Stimulated activated naive CD8-positive, alpha-beta T cell treated with anti-CD3 and anti-CD28 coated beads, Interleukin-15, Interleukin-2, amounts not matched to agents 100 ng/mL and 50 ng/mL, for 24 hours (primary cell): ENCODE measurements at regions not wholly inside any gene's neighbourhood (a gene's known extent, or its start where the extent isn't known, plus 50 kb on each side); places are given as distances from the start of the nearest gene placed in this dataset.
"Not testable (repeated sequence)": the region's sequence is repeated elsewhere in the genome, so short reads cannot be mapped to it uniquely, and the experiment has no call there.

Experiments used
- H3K27ac Mint-ChIP-seq: one replicate; pipeline ENCODE4 v1.8.0; 2021; ENCODE audit warnings: mild to moderate bottlenecking, mixed read lengths
- H3K27me3 Mint-ChIP-seq: one replicate; pipeline ENCODE4 v1.8.0; 2021; ENCODE audit warnings: mixed read lengths
- H3K36me3 Mint-ChIP-seq: one replicate; pipeline ENCODE4 v1.8.0; 2021; ENCODE audit warnings: low read depth, mixed read lengths
- H3K4me1 Mint-ChIP-seq: one replicate; pipeline ENCODE4 v1.8.0; 2021; ENCODE audit warnings: low read depth, mixed read lengths
- H3K4me3 Mint-ChIP-seq: one replicate; pipeline ENCODE4 v1.8.0; 2021; ENCODE audit warnings: mild to moderate bottlenecking, mixed read lengths
- H3K9me3 Mint-ChIP-seq: one replicate; pipeline ENCODE4 v1.8.0; 2021; ENCODE audit warnings: mixed read lengths

- not testable (repeated sequence) for H3K4me1 Mint-ChIP-seq, H3K4me3 Mint-ChIP-seq, H3K27me3 Mint-ChIP-seq, H3K27ac Mint-ChIP-seq
- peaks cover 16% of the 10 kb centered on the region for H3K36me3 Mint-ChIP-seq
- peaks cover 12% of the 10 kb centered on the region for H3K9me3 Mint-ChIP-seq
Observed at GRCh38 chr16:29210299-29211150, 196.0 kb downstream of the NPIPB11 start.

- not testable (repeated sequence) for H3K27me3 Mint-ChIP-seq, H3K4me1 Mint-ChIP-seq, H3K27ac Mint-ChIP-seq, H3K4me3 Mint-ChIP-seq
- Mint-ChIP-seq H3K9me3 (peaks cover 13% of the 10 kb centered on the region), H3K36me3 (peaks cover 25% of the 10 kb centered on the region)
Observed at GRCh38 chr16:29206120-29206519, 200.4 kb downstream of the NPIPB11 start.

GRCh38 chr16:29205151-29205550, 201.4 kb downstream of the NPIPB11 start:
- Mint-ChIP-seq H3K9me3 (peaks cover 13% of the 10 kb centered on the region), H3K36me3 (peaks cover 19% of the 10 kb centered on the region)
- not testable (repeated sequence) for H3K4me3 Mint-ChIP-seq, H3K4me1 Mint-ChIP-seq, H3K27me3 Mint-ChIP-seq, H3K27ac Mint-ChIP-seq

- Mint-ChIP-seq H3K4me3 (no peak overlapping the region), H3K4me1 (no peaks in the 10 kb centered on the region), H3K36me3 (peaks cover 18% of the 10 kb centered on the region), H3K9me3 (peaks cover 13% of the 10 kb centered on the region), H3K27me3 (no peaks in the 10 kb centered on the region), H3K27ac (no peak overlapping the region)
Observed at GRCh38 chr16:29204806-29205135, 201.7 kb downstream of the NPIPB11 start.

GRCh38 chr16:29203933-29204805, 202.3 kb downstream of the NPIPB11 start:
- Mint-ChIP-seq H3K9me3 (peaks cover 13% of the 10 kb centered on the region), H3K36me3 (peaks cover 15% of the 10 kb centered on the region)
- not testable (repeated sequence) for H3K4me3 Mint-ChIP-seq, H3K4me1 Mint-ChIP-seq, H3K27me3 Mint-ChIP-seq, H3K27ac Mint-ChIP-seq

GRCh38 chr16:29203046-29203932, 203.2 kb downstream of the NPIPB11 start:
- H3K4me3 Mint-ChIP-seq, H3K27ac Mint-ChIP-seq, H3K4me1 Mint-ChIP-seq, H3K27me3 Mint-ChIP-seq: not testable (repeated sequence)
- H3K9me3 Mint-ChIP-seq = peaks cover 13% of the 10 kb centered on the region
- H3K36me3 Mint-ChIP-seq = peaks cover 15% of the 10 kb centered on the region

- Mint-ChIP-seq H3K36me3 (peaks cover 15% of the 10 kb centered on the region), H3K9me3 (peaks cover 13% of the 10 kb centered on the region)
- H3K4me3 Mint-ChIP-seq, H3K27ac Mint-ChIP-seq, H3K27me3 Mint-ChIP-seq, H3K4me1 Mint-ChIP-seq: not testable (repeated sequence)
Observed at GRCh38 chr16:29202642-29203041, 203.9 kb downstream of the NPIPB11 start.

- not testable (repeated sequence) for H3K27me3 Mint-ChIP-seq, H3K4me1 Mint-ChIP-seq, H3K4me3 Mint-ChIP-seq, H3K27ac Mint-ChIP-seq
- Mint-ChIP-seq H3K36me3 (peaks cover 15% of the 10 kb centered on the region), H3K9me3 (peaks cover 13% of the 10 kb centered on the region)
Observed at GRCh38 chr16:29202025-29202632, 204.4 kb downstream of the NPIPB11 start.

- not testable (repeated sequence) for H3K27ac Mint-ChIP-seq, H3K4me3 Mint-ChIP-seq
Observed at GRCh38 chr16:29201296-29202024, 205.1 kb downstream of the NPIPB11 start.

GRCh38 chr16:29200681-29201080, 205.8 kb downstream of the NPIPB11 start:
- H3K36me3 Mint-ChIP-seq = peaks cover 10% of the 10 kb centered on the region
- H3K27me3 Mint-ChIP-seq, H3K27ac Mint-ChIP-seq, H3K4me3 Mint-ChIP-seq, H3K4me1 Mint-ChIP-seq, H3K9me3 Mint-ChIP-seq: not testable (repeated sequence)

More at GRCh38 chr16:29201296-29202024, 205.1 kb downstream of the NPIPB11 start:
- not testable (repeated sequence) for H3K4me1 Mint-ChIP-seq, H3K27me3 Mint-ChIP-seq, H3K9me3 Mint-ChIP-seq
- H3K36me3 Mint-ChIP-seq = peaks cover 15% of the 10 kb centered on the region

GRCh38 chr16:29200135-29200601, 206.3 kb downstream of the NPIPB11 start:
- not testable (repeated sequence) for H3K27ac Mint-ChIP-seq, H3K4me3 Mint-ChIP-seq, H3K9me3 Mint-ChIP-seq, H3K4me1 Mint-ChIP-seq, H3K27me3 Mint-ChIP-seq, H3K36me3 Mint-ChIP-seq

- not testable (repeated sequence) for H3K36me3 Mint-ChIP-seq, H3K4me3 Mint-ChIP-seq, H3K9me3 Mint-ChIP-seq, H3K27me3 Mint-ChIP-seq, H3K27ac Mint-ChIP-seq, H3K4me1 Mint-ChIP-seq
Observed at GRCh38 chr16:29199626-29200025, 206.9 kb downstream of the NPIPB11 start.

GRCh38 chr16:29198731-29199521, 207.6 kb downstream of the NPIPB11 start:
- no peak overlapping the region for H3K4me3 Mint-ChIP-seq
- no peaks in the 10 kb centered on the region for H3K36me3 Mint-ChIP-seq
- H3K4me1 Mint-ChIP-seq = no peaks in the 10 kb centered on the region
- no peaks in the 10 kb centered on the region for H3K27me3 Mint-ChIP-seq
- H3K27ac Mint-ChIP-seq = no peak overlapping the region
- H3K9me3 Mint-ChIP-seq = no peaks in the 10 kb centered on the region
